AG04449 (cell line): ENCODE measurements at regions not wholly inside any gene's neighbourhood (a gene's known extent, or its start where the extent isn't known, plus 50 kb on each side); places are given as distances from the start of the nearest gene placed in this dataset.

Experiments
- CTCF ChIA-PET: fragments of 350-600 bp; formaldehyde crosslinking; extraction: SDS; loops from one replicate; lab custom pipeline; 2021; ENCODE audit warnings: antibody characterized with exemption; lab: Yijun Ruan, JAX
- POLR2A ChIA-PET: fragments of 400-600, 350-600 bp; formaldehyde crosslinking; extraction: SDS; loops from one replicate; lab custom pipeline; 2020; ENCODE audit warnings: antibody characterized with exemption, inconsistent platforms; lab: Yijun Ruan, JAX
- DNase-seq: peaks from one replicate; pipeline ENCODE4 v3.0.0-alpha.2; 2010; ENCODE audit warnings: low read depth, low spot score
- H3K4me3 ChIP-seq: 2 replicates; pipeline ENCODE4 v1.5.1; 2011; ENCODE audit warnings: low read depth, mild to moderate bottlenecking, control low read depth, low read length
- CTCF ChIP-seq: IDR thresholded peaks from one replicate; pipeline ENCODE4 v1.5.1; 2011; ENCODE audit warnings: mild to moderate bottlenecking, moderate library complexity, low read length, control low read depth, inconsistent platforms; ENCODE audit not compliant: insufficient read depth; ENCODE audit errors: missing control alignments

GRCh38 chr1:96509951-96510350 is 211.6 kb upstream of the PTBP2 start:
- no peak overlapping the region for H3K4me3 ChIP-seq
- POLR2A ChIA-PET = no interaction called here
- DNase-seq = no peak
- no peak for TF ChIP-seq CTCF
- CTCF ChIA-PET = no interaction called here

- no peak for TF ChIP-seq CTCF
- DNase-seq = no peak
- no peak overlapping the region for H3K4me3 ChIP-seq
- ChIA-PET POLR2A (no interaction called here), CTCF (no interaction called here)
Measured at GRCh38 chr1:96510391-96510790, 211.2 kb upstream of the PTBP2 start.

- CTCF ChIA-PET = no interaction called here
- POLR2A ChIA-PET = no interaction called here
- DNase-seq = no peak
- no peak for TF ChIP-seq CTCF
- no peak overlapping the region for H3K4me3 ChIP-seq
Measured at GRCh38 chr1:96510911-96511310, 210.7 kb upstream of the PTBP2 start.

GRCh38 chr1:96513136-96513535 is 208.4 kb upstream of the PTBP2 start:
- DNase-seq = no peak
- POLR2A ChIA-PET = no interaction called here

GRCh38 chr1:96515430-96515829 is 206.2 kb upstream of the PTBP2 start:
- POLR2A ChIA-PET = no interaction called here
- CTCF ChIA-PET = no interaction called here
- DNase-seq = no peak
- H3K4me3 ChIP-seq = no peak overlapping the region
- TF ChIP-seq CTCF = no peak

More at GRCh38 chr1:96513136-96513535, 208.4 kb upstream of the PTBP2 start:
- CTCF ChIA-PET = no interaction called here
- H3K4me3 ChIP-seq = no peak overlapping the region
- TF ChIP-seq CTCF = no peak

- no peak for DNase-seq
- POLR2A ChIA-PET = no interaction called here
- CTCF ChIA-PET = no interaction called here
- no peak for TF ChIP-seq CTCF
- H3K4me3 ChIP-seq = no peak overlapping the region
Measured at GRCh38 chr1:96515925-96516324, 205.7 kb upstream of the PTBP2 start.
